GM23338 (cell line): ENCODE measurements at regions not wholly inside any gene's neighbourhood (a gene's known extent, or its start where the extent isn't known, plus 50 kb on each side); places are given as distances from the start of the nearest gene placed in this dataset.

ENCODE experiments used
- ATAC-seq: fragments of 200-7000 bp; cut with Tn5 transposase; 3 replicates; pipeline ENCODE4 v1.9.1; 2020
- DNase-seq: peaks from one replicate; pipeline ENCODE4 v3.0.0-alpha.2; 2015; ENCODE audit warnings: low spot score
- H2AFZ ChIP-seq: fragments of 200-600 bp; sonication (generic); 2 replicates; pipeline ENCODE4 v1.8.0; 2016; ENCODE audit warnings: antibody characterized with exemption, mild to moderate bottlenecking, moderate library complexity
- H3F3A ChIP-seq: fragments of 200-600 bp; sonication (generic); replicated peaks from 2 replicates; pipeline ENCODE4 v1.8.0; 2017; ENCODE audit warnings: antibody characterized with exemption, mixed run types, low read depth
- H3K27ac ChIP-seq: fragments of 200-600 bp; sonication (generic); 2 replicates; pipeline ENCODE4 v1.6.1; 2016; ENCODE audit warnings: low read depth
- H3K27me3 ChIP-seq: fragments of 200-600 bp; sonication (generic); 2 replicates; pipeline ENCODE4 v1.8.0; 2016; ENCODE audit warnings: mild to moderate bottlenecking, mixed run types, moderate library complexity; ENCODE audit not compliant: insufficient read depth
- H3K36me3 ChIP-seq: fragments of 200-600 bp; sonication (generic); 2 replicates; pipeline ENCODE4 v1.8.0; 2016; ENCODE audit warnings: mild to moderate bottlenecking; ENCODE audit not compliant: insufficient read depth
- H3K4me1 ChIP-seq: fragments of 200-600 bp; sonication (generic); 2 replicates; pipeline ENCODE4 v1.8.0; 2016; ENCODE audit warnings: mild to moderate bottlenecking, moderate library complexity; ENCODE audit not compliant: insufficient read depth
- H3K4me2 ChIP-seq: fragments of 200-600 bp; sonication (generic); 2 replicates; pipeline ENCODE4 v1.7.1; 2017; ENCODE audit warnings: mixed run types
- H3K4me3 ChIP-seq: fragments of 200-600 bp; sonication (generic); 2 replicates; pipeline ENCODE4 v1.6.1; 2016; ENCODE audit warnings: mixed run types
- H3K79me2 ChIP-seq: fragments of 200-600 bp; sonication (generic); replicated peaks from 2 replicates; pipeline ENCODE4 v1.8.0; 2017; ENCODE audit warnings: mild to moderate bottlenecking; ENCODE audit not compliant: insufficient read depth
- H3K9me2 ChIP-seq: fragments of 200-600 bp; sonication (generic); 2 replicates; pipeline ENCODE4 v1.8.0; 2017; ENCODE audit not compliant: insufficient read depth
- H4K20me1 ChIP-seq: fragments of 200-600 bp; sonication (generic); replicated peaks from 2 replicates; pipeline ENCODE4 v1.8.0; 2017; ENCODE audit warnings: mild to moderate bottlenecking; ENCODE audit not compliant: insufficient read depth
- H3K27ac Mint-ChIP-seq: 2 replicates; pipeline ENCODE4 v1.8.0; 2020; ENCODE audit warnings: inconsistent platforms, mild to moderate bottlenecking, moderate library complexity, mixed read lengths
- H3K27me3 Mint-ChIP-seq: 3 replicates; pipeline ENCODE4 v1.8.0; 2022; ENCODE audit warnings: low read depth, mild to moderate bottlenecking, moderate library complexity, mixed read lengths, inconsistent platforms; ENCODE audit not compliant: insufficient read depth, poor library complexity
- H3K36me3 Mint-ChIP-seq: 3 replicates; pipeline ENCODE4 v1.8.0; 2021; ENCODE audit warnings: low read depth, mild to moderate bottlenecking, inconsistent platforms, moderate library complexity, mixed read lengths
- H3K4me1 Mint-ChIP-seq: 3 replicates; pipeline ENCODE4 v1.8.0; 2020; ENCODE audit warnings: mild to moderate bottlenecking, inconsistent platforms, mixed read lengths
- H3K4me3 Mint-ChIP-seq: 3 replicates; pipeline ENCODE4 v1.8.0; 2021; ENCODE audit warnings: moderate library complexity, mild to moderate bottlenecking, inconsistent platforms, mixed read lengths
- H3K9me3 Mint-ChIP-seq: 3 replicates; pipeline ENCODE4 v1.8.0; 2020; ENCODE audit warnings: moderate library complexity, mild to moderate bottlenecking, inconsistent platforms, mixed read lengths
- CREB1 ChIP-seq: fragments of 250-450 bp; sonication (Bioruptor Pico); IDR thresholded peaks from 2 replicates; pipeline ENCODE4 v1.5.0; 2020; ENCODE audit warnings: low read depth, mild to moderate bottlenecking, moderate library complexity
- EZH2phosphoT487 ChIP-seq: fragments of 200-600 bp; sonication (generic); IDR thresholded peaks from one replicate; pipeline ENCODE4 v1.8.1; 2018; ENCODE audit warnings: antibody characterized with exemption; ENCODE audit not compliant: unreplicated experiment
- POLR2AphosphoS5 ChIP-seq: IDR thresholded peaks from 2 replicates; pipeline ENCODE4 v1.6.1; 2016; ENCODE audit warnings: antibody characterized with exemption, low read depth
- REST ChIP-seq: IDR thresholded peaks from one replicate; pipeline ENCODE4 v1.6.1; 2018; ENCODE audit warnings: antibody characterized with exemption; ENCODE audit not compliant: unreplicated experiment
- ZNF331 ChIP-seq: fragments of 250-450 bp; sonication (Bioruptor Pico); IDR thresholded peaks from 2 replicates; pipeline ENCODE4 v1.5.0; 2020; ENCODE audit warnings: low read depth, mild to moderate bottlenecking, moderate library complexity
- TF ChIP-seq, protein P1 (sequence below): IDR thresholded peaks from 2 replicates; pipeline ENCODE4 v1.6.1; 2016; ENCODE audit warnings: antibody characterized with exemption
- TF ChIP-seq, protein P2 (sequence below): fragments of 250-450 bp; sonication (Bioruptor Pico); IDR thresholded peaks from 2 replicates; pipeline ENCODE4 v1.5.0; 2020; ENCODE audit warnings: mild to moderate bottlenecking, moderate library complexity

DNA sequence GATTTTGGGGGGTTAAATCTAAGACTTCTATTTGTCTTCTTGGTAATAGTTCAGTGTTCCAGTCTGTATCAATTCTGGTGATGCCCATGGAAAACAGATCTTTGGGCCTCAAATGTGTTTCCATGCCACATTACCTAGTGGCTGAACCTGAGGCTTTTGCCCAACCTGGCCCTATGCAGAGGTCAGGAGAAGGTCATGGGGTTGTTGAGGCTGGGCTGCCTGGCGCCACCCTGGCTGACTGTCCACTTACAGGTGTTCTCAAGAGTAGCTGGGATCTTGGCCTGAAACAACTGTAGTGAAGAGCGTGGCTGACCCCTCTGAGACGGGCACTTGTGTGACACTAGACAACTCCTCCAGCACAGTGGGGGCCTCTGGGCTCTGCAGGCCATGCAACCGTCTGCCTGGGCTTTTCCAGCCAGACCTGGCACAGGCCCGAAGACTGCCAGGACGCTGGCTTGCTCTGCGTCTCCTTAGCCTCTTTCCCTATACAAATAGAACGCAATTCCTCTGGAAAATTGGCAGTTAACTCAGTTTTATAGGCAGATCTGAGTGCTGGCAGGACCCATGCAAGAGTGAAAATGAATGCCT is 127.8 kb downstream of the TRIM43 start:
- H3K36me3 Mint-ChIP-seq: no peaks in the 10 kb centered on the region
- Histone ChIP-seq H2AFZ (no peak overlapping the region), H3F3A (no peaks in the 10 kb centered on the region), H3K79me2 (no peaks in the 10 kb centered on the region), H3K27ac (no peak overlapping the region), H4K20me1 (no peaks in the 10 kb centered on the region), H3K4me3 (no peak overlapping the region), H3K36me3 (no peaks in the 10 kb centered on the region), H3K4me2 (no peak overlapping the region), H3K4me1 (no peaks in the 10 kb centered on the region), H3K9me2 (no peaks in the 10 kb centered on the region), H3K27me3 (no peaks in the 10 kb centered on the region)
- H3K4me1 Mint-ChIP-seq: no peaks in the 10 kb centered on the region
- DNase-seq (no peak), ATAC-seq (no peak)
- TF ChIP-seq ZNF331 (CRISPR knock-in tag) (no peak), POLR2AphosphoS5 (no peak), REST (no peak), CREB1 (CRISPR knock-in tag) (no peak), EZH2phosphoT487 (no peak)
- TF ChIP-seq, protein P1, sequence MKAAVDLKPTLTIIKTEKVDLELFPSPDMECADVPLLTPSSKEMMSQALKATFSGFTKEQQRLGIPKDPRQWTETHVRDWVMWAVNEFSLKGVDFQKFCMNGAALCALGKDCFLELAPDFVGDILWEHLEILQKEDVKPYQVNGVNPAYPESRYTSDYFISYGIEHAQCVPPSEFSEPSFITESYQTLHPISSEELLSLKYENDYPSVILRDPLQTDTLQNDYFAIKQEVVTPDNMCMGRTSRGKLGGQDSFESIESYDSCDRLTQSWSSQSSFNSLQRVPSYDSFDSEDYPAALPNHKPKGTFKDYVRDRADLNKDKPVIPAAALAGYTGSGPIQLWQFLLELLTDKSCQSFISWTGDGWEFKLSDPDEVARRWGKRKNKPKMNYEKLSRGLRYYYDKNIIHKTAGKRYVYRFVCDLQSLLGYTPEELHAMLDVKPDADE: no peak
- TF ChIP-seq, protein P2, sequence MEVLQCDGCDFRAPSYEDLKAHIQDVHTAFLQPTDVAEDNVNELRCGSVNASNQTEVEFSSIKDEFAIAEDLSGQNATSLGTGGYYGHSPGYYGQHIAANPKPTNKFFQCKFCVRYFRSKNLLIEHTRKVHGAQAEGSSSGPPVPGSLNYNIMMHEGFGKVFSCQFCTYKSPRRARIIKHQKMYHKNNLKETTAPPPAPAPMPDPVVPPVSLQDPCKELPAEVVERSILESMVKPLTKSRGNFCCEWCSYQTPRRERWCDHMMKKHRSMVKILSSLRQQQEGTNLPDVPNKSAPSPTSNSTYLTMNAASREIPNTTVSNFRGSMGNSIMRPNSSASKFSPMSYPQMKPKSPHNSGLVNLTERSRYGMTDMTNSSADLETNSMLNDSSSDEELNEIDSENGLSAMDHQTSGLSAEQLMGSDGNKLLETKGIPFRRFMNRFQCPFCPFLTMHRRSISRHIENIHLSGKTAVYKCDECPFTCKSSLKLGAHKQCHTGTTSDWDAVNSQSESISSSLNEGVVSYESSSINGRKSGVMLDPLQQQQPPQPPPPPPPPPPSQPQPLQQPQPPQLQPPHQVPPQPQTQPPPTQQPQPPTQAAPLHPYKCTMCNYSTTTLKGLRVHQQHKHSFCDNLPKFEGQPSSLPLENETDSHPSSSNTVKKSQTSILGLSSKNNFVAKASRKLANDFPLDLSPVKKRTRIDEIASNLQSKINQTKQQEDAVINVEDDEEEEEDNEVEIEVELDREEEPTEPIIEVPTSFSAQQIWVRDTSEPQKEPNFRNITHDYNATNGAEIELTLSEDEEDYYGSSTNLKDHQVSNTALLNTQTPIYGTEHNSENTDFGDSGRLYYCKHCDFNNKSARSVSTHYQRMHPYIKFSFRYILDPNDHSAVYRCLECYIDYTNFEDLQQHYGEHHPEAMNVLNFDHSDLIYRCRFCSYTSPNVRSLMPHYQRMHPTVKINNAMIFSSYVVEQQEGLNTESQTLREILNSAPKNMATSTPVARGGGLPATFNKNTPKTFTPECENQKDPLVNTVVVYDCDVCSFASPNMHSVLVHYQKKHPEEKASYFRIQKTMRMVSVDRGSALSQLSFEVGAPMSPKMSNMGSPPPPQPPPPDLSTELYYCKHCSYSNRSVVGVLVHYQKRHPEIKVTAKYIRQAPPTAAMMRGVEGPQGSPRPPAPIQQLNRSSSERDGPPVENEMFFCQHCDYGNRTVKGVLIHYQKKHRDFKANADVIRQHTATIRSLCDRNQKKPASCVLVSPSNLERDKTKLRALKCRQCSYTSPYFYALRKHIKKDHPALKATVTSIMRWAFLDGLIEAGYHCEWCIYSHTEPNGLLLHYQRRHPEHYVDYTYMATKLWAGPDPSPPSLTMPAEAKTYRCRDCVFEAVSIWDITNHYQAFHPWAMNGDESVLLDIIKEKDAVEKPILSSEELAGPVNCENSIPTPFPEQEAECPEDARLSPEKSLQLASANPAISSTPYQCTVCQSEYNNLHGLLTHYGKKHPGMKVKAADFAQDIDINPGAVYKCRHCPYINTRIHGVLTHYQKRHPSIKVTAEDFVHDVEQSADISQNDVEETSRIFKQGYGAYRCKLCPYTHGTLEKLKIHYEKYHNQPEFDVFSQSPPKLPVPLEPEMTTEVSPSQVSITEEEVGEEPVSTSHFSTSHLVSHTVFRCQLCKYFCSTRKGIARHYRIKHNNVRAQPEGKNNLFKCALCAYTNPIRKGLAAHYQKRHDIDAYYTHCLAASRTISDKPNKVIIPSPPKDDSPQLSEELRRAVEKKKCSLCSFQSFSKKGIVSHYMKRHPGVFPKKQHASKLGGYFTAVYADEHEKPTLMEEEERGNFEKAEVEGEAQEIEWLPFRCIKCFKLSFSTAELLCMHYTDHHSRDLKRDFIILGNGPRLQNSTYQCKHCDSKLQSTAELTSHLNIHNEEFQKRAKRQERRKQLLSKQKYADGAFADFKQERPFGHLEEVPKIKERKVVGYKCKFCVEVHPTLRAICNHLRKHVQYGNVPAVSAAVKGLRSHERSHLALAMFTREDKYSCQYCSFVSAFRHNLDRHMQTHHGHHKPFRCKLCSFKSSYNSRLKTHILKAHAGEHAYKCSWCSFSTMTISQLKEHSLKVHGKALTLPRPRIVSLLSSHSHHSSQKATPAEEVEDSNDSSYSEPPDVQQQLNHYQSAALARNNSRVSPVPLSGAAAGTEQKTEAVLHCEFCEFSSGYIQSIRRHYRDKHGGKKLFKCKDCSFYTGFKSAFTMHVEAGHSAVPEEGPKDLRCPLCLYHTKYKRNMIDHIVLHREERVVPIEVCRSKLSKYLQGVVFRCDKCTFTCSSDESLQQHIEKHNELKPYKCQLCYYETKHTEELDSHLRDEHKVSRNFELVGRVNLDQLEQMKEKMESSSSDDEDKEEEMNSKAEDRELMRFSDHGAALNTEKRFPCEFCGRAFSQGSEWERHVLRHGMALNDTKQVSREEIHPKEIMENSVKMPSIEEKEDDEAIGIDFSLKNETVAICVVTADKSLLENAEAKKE (CRISPR knock-in tag): no peak
- no peak overlapping the region for H3K27ac Mint-ChIP-seq
- H3K4me3 Mint-ChIP-seq: no peak overlapping the region
- H3K9me3 Mint-ChIP-seq: no peaks in the 10 kb centered on the region; the same call in 2 of the 3 replicates
- peaks cover 3% of the 10 kb centered on the region for H3K27me3 Mint-ChIP-seq
